ENCODE measurements at regions not wholly inside any gene's neighbourhood (a gene's known extent, or its start where the extent isn't known, plus 50 kb on each side); places are given as distances from the start of the nearest gene placed in this dataset.

DNA sequence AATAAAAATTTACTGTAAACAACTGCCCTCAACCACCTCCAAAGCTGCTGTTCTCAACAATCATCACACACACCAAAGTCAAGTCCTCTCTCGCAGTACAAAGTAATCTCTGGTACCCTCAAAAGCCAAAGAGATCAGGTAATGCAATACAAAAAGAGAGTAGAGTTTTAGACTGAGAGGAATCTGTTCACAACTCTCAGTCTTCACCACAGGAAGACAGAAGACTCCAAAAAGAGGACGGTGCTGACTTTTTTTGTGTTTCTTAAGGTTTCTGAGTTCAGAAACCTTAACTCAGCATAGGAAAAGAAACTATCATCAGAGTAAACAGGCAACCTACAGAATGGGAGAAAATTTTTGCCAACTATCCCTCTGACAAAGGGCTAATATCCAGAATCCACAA is 1072.3 kb upstream of the DIAPH2 start:
- TF ChIP-seq CSRNP3 (CRISPR knock-in tag; IDR thresholded peaks at IDR 0.05) = no peak
- no peak for TF ChIP-seq GLIS3 (CRISPR knock-in tag; IDR thresholded peaks at IDR 0.05)
- no peak for TF ChIP-seq TOX (CRISPR knock-in tag; IDR thresholded peaks at IDR 0.05; ENCODE audit: borderline replicate concordance)
- ATAC-seq = no peak

- ATAC-seq = no peak
- no peak for TF ChIP-seq BACH2 (CRISPR knock-in tag; IDR thresholded peaks at IDR 0.05; ENCODE audit: borderline replicate concordance)
- no peak for TF ChIP-seq RARB (CRISPR knock-in tag; IDR thresholded peaks at IDR 0.05)
- TF ChIP-seq, protein P1, sequence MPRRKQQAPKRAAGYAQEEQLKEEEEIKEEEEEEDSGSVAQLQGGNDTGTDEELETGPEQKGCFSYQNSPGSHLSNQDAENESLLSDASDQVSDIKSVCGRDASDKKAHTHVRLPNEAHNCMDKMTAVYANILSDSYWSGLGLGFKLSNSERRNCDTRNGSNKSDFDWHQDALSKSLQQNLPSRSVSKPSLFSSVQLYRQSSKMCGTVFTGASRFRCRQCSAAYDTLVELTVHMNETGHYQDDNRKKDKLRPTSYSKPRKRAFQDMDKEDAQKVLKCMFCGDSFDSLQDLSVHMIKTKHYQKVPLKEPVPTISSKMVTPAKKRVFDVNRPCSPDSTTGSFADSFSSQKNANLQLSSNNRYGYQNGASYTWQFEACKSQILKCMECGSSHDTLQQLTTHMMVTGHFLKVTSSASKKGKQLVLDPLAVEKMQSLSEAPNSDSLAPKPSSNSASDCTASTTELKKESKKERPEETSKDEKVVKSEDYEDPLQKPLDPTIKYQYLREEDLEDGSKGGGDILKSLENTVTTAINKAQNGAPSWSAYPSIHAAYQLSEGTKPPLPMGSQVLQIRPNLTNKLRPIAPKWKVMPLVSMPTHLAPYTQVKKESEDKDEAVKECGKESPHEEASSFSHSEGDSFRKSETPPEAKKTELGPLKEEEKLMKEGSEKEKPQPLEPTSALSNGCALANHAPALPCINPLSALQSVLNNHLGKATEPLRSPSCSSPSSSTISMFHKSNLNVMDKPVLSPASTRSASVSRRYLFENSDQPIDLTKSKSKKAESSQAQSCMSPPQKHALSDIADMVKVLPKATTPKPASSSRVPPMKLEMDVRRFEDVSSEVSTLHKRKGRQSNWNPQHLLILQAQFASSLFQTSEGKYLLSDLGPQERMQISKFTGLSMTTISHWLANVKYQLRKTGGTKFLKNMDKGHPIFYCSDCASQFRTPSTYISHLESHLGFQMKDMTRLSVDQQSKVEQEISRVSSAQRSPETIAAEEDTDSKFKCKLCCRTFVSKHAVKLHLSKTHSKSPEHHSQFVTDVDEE (CRISPR knock-in tag; IDR thresholded peaks at IDR 0.05) = no peak
- TF ChIP-seq CSDC2 (CRISPR knock-in tag; IDR thresholded peaks at IDR 0.05) = no peak
These were observed 1062.4 kb upstream of the DIAPH2 start for GRCh38 chrX:95622200-95622599.

- no peak for ATAC-seq
- TF ChIP-seq ZFP30 (CRISPR knock-in tag; IDR thresholded peaks at IDR 0.05) (no peak), TCF4 (CRISPR knock-in tag; IDR thresholded peaks at IDR 0.05; ENCODE audit: borderline replicate concordance) (no peak), POU6F1 (CRISPR knock-in tag; IDR thresholded peaks at IDR 0.05; ENCODE audit: borderline replicate concordance, low read depth) (no peak), SNAI2 (CRISPR knock-in tag; IDR thresholded peaks at IDR 0.05) (no peak), ZFP3 (CRISPR knock-in tag; IDR thresholded peaks at IDR 0.05) (no peak), CSRNP3 (CRISPR knock-in tag; IDR thresholded peaks at IDR 0.05) (no peak), ZC3H10 (CRISPR knock-in tag; IDR thresholded peaks at IDR 0.05) (no peak), ESRRG (CRISPR knock-in tag; IDR thresholded peaks at IDR 0.05) (no peak), ZNF8 (CRISPR knock-in tag; IDR thresholded peaks at IDR 0.05) (no peak), TOX (CRISPR knock-in tag; IDR thresholded peaks at IDR 0.05; ENCODE audit: borderline replicate concordance) (no peak), RARB (CRISPR knock-in tag; IDR thresholded peaks at IDR 0.05) (no peak), GLIS3 (CRISPR knock-in tag; IDR thresholded peaks at IDR 0.05) (no peak), ZNF70 (CRISPR knock-in tag; IDR thresholded peaks at IDR 0.05) (no peak), OSR1 (CRISPR knock-in tag; IDR thresholded peaks at IDR 0.05) (no peak), CSDC2 (CRISPR knock-in tag; IDR thresholded peaks at IDR 0.05) (no peak), ISL1 (CRISPR knock-in tag; IDR thresholded peaks at IDR 0.05) (no peak)
- TF ChIP-seq, protein P2, sequence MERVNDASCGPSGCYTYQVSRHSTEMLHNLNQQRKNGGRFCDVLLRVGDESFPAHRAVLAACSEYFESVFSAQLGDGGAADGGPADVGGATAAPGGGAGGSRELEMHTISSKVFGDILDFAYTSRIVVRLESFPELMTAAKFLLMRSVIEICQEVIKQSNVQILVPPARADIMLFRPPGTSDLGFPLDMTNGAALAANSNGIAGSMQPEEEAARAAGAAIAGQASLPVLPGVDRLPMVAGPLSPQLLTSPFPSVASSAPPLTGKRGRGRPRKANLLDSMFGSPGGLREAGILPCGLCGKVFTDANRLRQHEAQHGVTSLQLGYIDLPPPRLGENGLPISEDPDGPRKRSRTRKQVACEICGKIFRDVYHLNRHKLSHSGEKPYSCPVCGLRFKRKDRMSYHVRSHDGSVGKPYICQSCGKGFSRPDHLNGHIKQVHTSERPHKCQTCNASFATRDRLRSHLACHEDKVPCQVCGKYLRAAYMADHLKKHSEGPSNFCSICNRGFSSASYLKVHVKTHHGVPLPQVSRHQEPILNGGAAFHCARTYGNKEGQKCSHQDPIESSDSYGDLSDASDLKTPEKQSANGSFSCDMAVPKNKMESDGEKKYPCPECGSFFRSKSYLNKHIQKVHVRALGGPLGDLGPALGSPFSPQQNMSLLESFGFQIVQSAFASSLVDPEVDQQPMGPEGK (CRISPR knock-in tag; IDR thresholded peaks at IDR 0.05; ENCODE audit: borderline replicate concordance) = no peak
- TF ChIP-seq, protein P3, sequence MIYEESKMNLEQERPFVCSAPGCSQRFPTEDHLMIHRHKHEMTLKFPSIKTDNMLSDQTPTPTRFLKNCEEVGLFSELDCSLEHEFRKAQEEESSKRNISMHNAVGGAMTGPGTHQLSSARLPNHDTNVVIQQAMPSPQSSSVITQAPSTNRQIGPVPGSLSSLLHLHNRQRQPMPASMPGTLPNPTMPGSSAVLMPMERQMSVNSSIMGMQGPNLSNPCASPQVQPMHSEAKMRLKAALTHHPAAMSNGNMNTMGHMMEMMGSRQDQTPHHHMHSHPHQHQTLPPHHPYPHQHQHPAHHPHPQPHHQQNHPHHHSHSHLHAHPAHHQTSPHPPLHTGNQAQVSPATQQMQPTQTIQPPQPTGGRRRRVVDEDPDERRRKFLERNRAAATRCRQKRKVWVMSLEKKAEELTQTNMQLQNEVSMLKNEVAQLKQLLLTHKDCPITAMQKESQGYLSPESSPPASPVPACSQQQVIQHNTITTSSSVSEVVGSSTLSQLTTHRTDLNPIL (CRISPR knock-in tag; IDR thresholded peaks at IDR 0.05; ENCODE audit: low read depth) = no peak
These were observed 1057.9 kb upstream of the DIAPH2 start for GRCh38 chrX:95626748-95627147.

Data from SK-N-SH treated with all-trans-retinoic acid at 6 μM for 48 hours (cell line).